ENCODE measurements at regions not wholly inside any gene's neighbourhood (a gene's known extent, or its start where the extent isn't known, plus 50 kb on each side); places are given as distances from the start of the nearest gene placed in this dataset.

DNA sequence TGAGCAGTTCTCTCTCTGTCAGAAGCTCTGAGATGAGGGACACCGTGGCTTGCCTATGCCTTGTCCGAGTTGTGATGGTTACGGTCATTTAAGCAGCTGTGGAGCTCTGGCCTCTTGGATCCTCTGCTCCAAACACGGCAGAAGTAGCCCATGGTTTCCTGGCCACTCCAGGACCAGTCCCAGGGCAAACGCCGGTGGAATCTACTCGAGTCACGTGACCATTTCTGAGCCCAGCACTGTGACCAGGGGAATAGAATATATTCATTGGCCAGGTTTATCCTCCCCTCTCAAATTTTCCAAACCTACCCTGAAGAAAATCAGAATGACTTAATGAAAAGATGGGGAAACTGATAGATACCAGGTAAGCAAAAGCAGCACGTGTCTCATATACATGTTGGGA is 152.8 kb downstream of the TTLL2 start:
- TF ChIP-seq, protein P1, sequence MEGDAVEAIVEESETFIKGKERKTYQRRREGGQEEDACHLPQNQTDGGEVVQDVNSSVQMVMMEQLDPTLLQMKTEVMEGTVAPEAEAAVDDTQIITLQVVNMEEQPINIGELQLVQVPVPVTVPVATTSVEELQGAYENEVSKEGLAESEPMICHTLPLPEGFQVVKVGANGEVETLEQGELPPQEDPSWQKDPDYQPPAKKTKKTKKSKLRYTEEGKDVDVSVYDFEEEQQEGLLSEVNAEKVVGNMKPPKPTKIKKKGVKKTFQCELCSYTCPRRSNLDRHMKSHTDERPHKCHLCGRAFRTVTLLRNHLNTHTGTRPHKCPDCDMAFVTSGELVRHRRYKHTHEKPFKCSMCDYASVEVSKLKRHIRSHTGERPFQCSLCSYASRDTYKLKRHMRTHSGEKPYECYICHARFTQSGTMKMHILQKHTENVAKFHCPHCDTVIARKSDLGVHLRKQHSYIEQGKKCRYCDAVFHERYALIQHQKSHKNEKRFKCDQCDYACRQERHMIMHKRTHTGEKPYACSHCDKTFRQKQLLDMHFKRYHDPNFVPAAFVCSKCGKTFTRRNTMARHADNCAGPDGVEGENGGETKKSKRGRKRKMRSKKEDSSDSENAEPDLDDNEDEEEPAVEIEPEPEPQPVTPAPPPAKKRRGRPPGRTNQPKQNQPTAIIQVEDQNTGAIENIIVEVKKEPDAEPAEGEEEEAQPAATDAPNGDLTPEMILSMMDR (conservative IDR thresholded peaks at IDR 0.05; ENCODE audit: low read depth, low read length) = no peak
- TF ChIP-seq EZH2phosphoT487 (IDR thresholded peaks at IDR 0.05; ENCODE audit: borderline replicate concordance, low read length) = no peak
- no peak for TF ChIP-seq EZH2 (IDR thresholded peaks at IDR 0.05; ENCODE audit: low read length, unreplicated experiment)
